Inferior parietal cortex (tissue), 1 donor: ENCODE measurements at regions not wholly inside any gene's neighbourhood (a gene's known extent, or its start where the extent isn't known, plus 50 kb on each side); places are given as distances from the start of the nearest gene placed in this dataset.
"Not testable (repeated sequence)": the region's sequence is repeated elsewhere in the genome, so short reads cannot be mapped to it uniquely, and the experiment has no call there.

Experiments
- DNase-seq: peaks from one replicate; pipeline ENCODE4 v3.0.0-alpha.2; 2016; ENCODE audit errors: extremely low spot score

- no peak for DNase-seq
These were observed 1109.1 kb upstream of the MIR17HG start for GRCh38 chr13:90238413-90238812.

- DNase-seq = no peak
These were observed 1108.4 kb upstream of the MIR17HG start for GRCh38 chr13:90239130-90239529.

GRCh38 chr13:90246005-90246404 is 1101.5 kb upstream of the MIR17HG start:
- no peak for DNase-seq

GRCh38 chr13:90246687-90247345 is 1100.7 kb upstream of the MIR17HG start:
- DNase-seq = no peak

- no peak for DNase-seq
These were observed 1093.7 kb upstream of the MIR17HG start for GRCh38 chr13:90253806-90254205.

- DNase-seq = no peak
These were observed 1093.0 kb upstream of the MIR17HG start for GRCh38 chr13:90254437-90254836.

GRCh38 chr13:90256746-90257145 is 1090.7 kb upstream of the MIR17HG start:
- DNase-seq = no peak

- DNase-seq = no peak
These were observed 1089.4 kb upstream of the MIR17HG start for GRCh38 chr13:90258129-90258528.

- DNase-seq = no peak
These were observed 1086.1 kb upstream of the MIR17HG start for GRCh38 chr13:90261343-90261742.

- no peak for DNase-seq
These were observed 1077.3 kb upstream of the MIR17HG start for GRCh38 chr13:90270226-90270625.

- DNase-seq = no peak
These were observed 1075.1 kb upstream of the MIR17HG start for GRCh38 chr13:90272356-90272755.

GRCh38 chr13:90276216-90276615 is 1071.3 kb upstream of the MIR17HG start:
- DNase-seq = no peak

GRCh38 chr13:90278231-90278630 is 1069.3 kb upstream of the MIR17HG start:
- DNase-seq = not testable (repeated sequence)

- DNase-seq = no peak
These were observed 1065.8 kb upstream of the MIR17HG start for GRCh38 chr13:90281709-90282108.

- no peak for DNase-seq
These were observed 1060.0 kb upstream of the MIR17HG start for GRCh38 chr13:90287521-90287920.

- DNase-seq = no peak
These were observed 1053.6 kb upstream of the MIR17HG start for GRCh38 chr13:90293793-90294361.

GRCh38 chr13:90299238-90299637 is 1048.2 kb upstream of the MIR17HG start:
- no peak for DNase-seq

- DNase-seq = no peak
These were observed 1047.5 kb upstream of the MIR17HG start for GRCh38 chr13:90300015-90300414.

GRCh38 chr13:90302107-90302506 is 1045.4 kb upstream of the MIR17HG start:
- no peak for DNase-seq

GRCh38 chr13:90305796-90306195 is 1041.7 kb upstream of the MIR17HG start:
- DNase-seq = no peak

GRCh38 chr13:90307136-90307535 is 1040.4 kb upstream of the MIR17HG start:
- DNase-seq = no peak

- DNase-seq = no peak
These were observed 1039.2 kb upstream of the MIR17HG start for GRCh38 chr13:90308249-90308648.

GRCh38 chr13:90311929-90312328 is 1035.6 kb upstream of the MIR17HG start:
- no peak for DNase-seq

GRCh38 chr13:90315061-90315460 is 1032.4 kb upstream of the MIR17HG start:
- no peak for DNase-seq
